ENCODE measurements at regions not wholly inside any gene's neighbourhood (a gene's known extent, or its start where the extent isn't known, plus 50 kb on each side); places are given as distances from the start of the nearest gene placed in this dataset.

DNA sequence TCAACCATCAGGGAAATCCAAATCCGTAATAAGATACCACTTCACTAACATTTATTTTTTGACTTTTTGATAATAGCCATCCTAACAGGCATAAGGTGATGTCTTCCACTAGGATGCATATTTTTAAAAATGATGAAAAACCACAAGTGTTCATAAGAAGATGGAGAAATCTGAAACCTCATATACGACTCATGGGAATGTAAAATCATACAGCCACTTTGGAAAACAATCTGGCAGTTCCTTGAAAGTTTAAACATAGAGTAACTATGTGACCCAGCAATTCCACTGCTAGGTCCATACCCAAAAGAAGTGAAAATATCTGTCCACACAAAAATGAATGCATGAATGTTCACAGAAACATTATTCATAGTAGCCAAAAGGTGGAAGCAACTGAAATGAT lies 431.0 kb downstream of the ENC1 start:
- DNase-seq = no peak

DNA sequence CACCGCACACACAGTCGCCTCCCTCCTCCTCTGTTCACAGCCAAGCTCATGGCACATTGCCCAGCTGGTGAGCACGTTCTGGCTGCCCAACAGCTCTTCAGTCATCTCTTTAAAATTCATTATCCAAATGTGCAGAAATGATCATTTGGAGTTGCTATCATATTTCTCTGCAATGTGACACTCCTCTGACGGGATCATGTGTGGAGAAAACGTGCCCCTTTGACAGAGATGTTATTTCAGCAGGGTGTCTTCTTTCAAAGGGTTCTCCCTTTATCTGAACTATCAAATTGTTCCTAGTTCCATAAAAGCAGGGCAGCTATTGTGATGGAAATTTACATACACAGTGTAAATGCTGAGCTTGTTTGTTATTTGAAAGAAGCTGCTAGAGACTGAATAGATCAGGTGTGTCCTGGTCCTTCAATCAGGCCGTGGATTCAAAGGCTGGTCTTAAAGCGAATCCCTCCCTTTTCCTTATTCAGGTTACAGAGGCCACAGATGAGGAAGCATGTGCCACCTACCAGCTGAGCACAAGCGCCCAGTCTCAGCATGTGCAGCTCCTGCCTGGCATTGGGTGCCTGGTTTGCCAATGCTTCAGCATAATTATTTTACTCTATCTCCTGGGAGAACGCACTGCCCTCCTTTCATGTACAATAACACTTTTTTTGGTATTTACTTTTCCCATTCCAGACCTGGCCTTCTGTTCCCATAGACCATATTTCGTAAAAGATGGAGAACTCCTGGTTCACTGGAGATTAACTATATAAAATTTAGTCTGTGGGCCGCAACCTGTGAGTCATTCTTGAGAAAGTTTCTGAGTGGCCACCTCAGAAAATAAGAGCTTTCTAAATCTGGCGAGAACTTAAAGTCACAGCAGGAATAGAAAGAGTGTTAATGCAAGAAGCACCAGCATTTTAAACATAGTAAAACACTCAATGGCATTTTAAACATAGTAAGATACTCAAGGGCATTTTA lies 433.7 kb downstream of the ENC1 start:
- peak; percentile 77 to 84 for DNase-seq

DNA sequence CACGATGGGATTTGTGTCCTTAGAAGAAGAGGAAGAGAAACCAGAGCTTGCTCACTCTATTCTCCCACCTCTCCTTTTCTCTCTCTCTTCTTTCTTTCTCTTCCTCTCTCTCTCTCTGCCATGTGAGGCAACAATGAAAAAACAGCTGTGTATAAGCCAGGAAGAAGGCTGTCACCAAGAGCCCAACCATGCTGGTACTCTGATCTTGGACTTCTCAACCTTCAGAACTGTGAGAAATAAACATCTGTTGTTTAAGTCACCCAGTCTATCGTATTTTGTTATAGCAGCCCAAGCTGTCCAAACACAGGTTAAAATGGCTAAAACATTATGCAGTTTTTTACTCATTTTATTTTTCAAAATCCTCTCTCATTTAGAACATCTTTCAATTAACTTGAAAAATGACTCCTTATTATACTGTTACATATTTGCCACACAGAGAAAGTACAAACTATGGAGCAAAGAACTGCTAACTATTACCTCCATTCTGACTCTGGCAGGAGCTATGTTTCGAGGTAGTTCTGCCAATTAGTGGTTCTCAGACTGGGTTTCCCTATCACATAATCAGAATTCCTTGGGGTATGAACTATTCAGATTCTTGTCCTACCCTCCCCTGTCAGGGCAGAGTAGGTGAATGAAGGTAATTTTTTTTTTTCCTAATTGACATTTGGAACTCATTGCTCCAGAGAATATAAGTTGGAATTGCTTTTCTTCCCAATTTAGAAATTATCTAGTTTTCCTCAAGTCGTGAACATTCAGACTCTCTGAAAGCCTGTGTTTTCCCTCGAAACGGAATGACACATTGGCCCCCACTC lies 434.6 kb downstream of the ENC1 start:
- no peak for DNase-seq

DNA sequence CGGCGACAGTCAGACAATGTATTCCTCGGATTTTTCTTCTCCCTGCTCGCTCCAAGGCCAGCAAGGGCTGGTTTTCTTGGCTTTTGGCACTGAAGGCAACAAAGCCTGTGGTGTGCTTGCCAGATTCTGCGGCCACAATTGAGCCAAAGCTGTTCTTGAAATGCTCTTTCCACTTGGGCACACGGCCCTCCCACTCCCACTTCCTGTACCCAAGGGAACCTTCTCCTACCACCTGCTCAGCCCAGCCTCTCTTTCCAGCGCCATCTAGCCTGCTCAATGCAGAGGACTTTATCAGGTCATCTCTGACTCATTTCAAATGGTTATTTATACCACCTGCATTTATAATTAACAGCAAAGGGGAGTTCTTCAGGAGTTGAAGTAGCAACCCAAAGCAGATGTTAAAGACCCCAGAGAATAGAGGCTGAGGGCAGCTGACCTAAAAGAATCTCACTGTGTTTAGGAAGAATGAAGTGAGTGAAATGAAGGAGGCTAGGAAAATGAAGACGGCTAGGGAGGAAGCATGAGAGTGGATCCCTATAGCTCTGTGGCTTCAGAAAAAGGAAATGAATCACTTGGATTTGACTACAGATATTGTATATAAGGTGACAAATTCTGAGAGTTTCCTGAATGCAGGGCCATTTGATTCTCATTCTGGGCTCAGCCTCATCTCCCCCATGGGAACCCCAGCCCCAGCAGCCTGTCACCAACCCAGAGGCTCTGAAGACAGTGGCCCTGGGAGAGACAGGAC lies 439.0 kb downstream of the ENC1 start:
- peak; percentile 74 to 89 for DNase-seq

DNA sequence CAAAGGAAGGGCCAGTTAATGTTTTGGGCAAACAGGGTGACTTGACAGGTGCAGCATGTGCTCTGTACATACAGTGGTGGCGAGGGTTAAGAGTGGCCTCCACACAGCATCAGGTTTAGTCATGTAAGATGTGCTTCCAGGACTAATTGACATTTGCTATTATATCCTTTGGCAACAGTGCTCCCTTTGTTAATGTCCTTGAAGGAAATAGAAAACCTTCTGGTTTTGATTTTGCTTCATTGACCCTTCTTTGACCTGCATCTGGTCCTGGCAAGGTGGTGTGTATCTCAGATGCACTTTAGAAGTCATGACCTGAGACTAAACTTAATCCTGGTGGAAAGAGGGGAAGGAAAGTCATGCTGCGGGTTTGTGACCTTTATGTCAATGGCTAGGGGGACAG lies 440.0 kb downstream of the ENC1 start:
- peak; percentile 44 to 48 for DNase-seq

DNA sequence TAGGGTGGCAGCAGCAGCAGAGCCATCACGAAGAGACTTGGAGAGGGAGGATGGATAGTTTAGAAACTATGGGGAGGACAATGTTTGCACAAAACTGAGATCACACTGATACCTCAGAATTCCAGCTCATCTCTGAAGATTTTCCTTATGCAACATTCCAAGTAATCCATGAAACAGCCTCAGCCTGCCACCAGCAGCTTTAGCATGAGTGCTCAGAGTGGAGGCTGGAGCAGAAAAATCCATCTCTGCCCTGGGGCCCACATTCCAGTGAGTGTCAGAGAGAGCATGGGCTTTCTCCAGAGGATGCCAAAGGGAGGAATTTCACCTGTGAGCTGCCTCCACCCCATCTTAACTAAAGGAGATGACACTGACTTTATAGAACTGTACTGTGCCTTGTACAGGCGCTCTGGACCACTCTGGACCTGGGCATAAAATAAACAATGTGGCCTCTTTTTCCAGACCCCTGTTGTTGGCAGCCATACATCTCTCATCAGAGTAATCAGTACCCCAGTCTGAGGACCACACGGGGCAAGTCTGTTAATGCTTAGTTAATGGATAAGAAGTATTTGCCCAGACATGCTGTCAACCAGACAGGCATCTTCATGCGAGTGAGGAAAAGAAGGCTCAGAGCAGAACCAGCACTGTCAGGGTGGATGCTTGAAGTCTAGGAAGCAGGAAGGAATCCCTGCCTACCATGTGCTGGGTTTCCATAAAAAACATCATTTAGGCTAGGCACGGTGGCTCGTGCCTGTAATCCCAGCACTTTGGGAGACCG lies 440.9 kb downstream of the ENC1 start:
- no peak for DNase-seq

DNA sequence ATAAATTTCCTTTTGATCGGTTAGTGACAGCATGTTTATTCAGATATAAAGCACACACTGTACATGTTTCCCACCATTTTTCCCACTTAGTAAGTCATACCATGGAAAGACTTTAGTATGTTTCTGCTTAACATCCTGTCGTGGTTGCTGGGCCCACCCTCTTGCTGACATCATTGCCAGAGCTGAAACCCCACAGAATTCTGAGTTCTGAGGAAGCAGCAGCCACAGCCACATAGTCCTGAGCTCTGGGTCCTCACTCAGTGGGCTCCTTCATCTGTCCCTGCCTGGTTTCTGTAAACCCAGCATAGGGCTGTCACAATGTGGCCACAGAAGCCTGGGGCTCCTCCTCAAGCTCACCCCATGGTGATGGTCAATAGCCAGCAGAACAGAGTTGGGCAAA lies 441.5 kb downstream of the ENC1 start:
- no peak for DNase-seq

DNA sequence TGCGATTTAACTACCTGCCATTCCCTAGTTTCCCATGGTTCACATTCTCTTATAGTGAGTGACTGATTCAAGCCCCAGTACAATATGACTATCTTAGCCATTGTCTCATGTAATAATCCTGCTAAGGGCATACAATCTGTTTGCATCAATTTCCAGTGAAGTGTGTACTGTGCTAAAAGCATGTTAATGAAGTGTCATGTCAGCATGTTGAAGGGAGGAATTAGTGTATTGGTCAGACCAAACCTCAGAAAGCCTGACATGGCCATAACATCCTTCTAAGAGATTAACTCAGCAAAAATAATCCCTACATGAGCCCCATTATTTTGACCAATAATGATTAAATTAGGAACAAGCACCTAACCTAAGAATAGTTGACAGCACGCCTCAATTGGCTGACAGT lies 442.4 kb downstream of the ENC1 start:
- DNase-seq = no peak

DNA sequence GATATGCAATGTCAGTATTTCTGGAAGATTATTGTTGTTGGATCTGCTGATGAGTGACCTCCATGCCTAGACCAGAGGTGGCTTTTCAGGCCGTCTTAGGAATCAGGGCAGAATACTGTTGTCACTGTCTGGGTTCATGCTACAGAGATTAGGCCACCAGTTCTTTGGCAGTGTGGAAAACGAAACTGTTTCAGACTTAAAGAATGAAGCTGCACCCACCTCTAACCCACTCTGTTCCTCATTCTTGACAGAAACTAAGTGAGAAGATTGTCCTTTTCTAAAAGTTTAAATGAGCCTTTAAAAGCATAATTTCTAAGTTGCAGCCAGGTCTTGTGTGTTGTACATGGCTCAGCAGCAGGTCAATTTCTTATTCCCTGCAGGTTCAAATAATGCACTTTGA lies 444.3 kb downstream of the ENC1 start:
- DNase-seq = no peak

DNA sequence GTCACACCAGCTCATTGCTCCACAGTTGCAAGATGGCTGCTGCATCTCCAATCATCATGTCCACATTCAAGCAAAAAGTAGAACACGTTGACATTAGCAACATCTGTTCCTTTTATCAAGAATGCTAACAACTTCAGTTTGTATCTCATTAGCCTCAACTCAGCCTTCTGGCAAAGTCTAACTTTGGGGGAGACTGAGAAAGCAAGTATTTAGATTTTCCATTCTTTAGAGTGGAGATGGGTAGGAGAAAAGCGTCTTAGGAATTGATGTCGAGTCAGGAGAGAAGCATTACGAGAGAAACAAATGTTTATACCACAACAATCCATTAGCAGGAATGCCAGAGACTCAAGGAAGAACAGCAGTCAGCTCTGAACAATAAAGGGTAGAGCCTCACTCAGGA lies 446.3 kb downstream of the ENC1 start:
- DNase-seq = no peak

DNA sequence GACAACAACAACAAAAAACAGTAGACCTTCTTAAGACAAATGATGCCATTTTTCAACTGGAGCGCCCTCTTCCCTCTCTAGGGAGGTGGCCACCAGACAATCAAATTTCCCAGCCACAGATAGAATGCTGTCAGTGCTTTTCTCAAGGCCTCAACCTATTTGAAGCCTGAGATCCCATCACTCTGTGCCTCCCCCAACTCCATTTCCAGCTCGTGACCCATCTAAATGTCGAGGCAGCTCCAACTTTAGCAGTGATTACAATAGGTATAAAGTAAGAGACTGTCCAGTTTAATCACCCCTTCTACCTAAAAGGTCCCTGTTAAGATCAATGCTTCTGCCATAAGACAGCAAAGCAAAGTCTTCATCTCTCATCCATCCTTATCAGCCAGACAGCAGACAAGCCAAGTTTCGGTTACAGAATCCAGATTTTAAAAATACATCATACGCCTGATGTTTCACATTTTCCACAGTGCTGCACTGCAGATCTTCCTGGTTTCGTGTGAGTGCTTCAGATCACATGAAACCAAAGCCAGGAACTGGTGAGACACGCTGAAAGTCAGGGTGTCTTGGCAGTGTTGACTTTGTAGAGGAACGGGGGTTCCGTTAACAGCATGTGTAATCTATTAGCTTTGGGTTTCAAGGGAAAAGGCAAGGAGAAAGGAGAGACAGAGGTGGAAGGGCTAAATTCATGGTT lies 447.8 kb downstream of the ENC1 start:
- DNase-seq = no peak

DNA sequence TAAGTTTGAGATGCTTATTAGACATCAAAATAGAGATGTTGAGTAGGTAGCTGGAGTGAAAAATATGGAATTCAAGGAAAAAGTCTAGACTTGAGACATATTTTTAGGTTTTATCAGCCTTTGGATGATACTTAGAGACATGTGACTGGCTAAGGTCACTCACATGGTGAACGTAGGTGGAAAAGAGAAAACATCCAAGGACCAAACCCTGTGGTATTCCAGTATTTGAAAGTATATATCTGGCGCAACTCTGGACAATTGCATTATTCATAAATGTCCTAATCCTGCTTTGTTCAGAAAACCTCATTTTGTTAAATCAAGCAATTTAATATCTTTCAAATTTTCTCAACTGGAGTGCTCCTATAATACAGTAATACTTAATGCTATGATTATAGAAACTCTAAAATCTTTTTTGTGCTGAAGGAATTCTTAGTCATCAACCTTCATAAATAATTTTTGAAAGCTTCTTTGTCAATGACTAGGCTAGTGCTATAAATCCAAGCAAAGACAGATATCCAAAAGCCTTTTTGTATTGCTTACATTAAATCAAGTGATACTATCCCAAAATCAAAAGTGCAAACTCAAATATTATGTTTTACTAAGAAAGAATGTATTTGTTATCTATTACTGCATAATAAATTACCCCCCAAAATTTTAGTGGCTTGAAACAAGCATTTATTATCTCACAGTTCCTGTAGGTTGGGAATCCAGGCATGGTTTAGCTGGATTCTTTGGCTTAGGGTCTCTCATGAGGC lies 452.0 kb downstream of the ENC1 start:
- DNase-seq = no peak

DNA sequence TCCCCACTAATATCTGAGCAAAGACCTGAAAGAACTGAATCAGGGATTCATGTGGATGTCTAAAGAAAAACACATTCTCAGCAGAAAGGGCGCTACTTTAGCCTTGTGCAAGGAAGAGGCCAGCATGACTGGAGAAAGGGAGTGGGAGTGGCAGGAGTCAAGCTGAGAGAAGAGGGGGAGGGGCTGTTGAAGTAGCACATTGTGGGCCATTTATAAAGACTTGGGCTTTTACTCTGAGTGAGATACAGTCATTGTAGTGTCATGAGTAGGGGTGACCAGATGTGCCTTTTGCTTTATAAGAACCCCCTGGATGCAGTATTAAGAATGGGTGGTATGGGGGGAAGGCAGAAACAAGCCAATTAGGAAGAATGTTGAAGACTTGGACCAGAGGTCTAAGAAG lies 452.8 kb downstream of the ENC1 start:
- no peak for DNase-seq

DNA sequence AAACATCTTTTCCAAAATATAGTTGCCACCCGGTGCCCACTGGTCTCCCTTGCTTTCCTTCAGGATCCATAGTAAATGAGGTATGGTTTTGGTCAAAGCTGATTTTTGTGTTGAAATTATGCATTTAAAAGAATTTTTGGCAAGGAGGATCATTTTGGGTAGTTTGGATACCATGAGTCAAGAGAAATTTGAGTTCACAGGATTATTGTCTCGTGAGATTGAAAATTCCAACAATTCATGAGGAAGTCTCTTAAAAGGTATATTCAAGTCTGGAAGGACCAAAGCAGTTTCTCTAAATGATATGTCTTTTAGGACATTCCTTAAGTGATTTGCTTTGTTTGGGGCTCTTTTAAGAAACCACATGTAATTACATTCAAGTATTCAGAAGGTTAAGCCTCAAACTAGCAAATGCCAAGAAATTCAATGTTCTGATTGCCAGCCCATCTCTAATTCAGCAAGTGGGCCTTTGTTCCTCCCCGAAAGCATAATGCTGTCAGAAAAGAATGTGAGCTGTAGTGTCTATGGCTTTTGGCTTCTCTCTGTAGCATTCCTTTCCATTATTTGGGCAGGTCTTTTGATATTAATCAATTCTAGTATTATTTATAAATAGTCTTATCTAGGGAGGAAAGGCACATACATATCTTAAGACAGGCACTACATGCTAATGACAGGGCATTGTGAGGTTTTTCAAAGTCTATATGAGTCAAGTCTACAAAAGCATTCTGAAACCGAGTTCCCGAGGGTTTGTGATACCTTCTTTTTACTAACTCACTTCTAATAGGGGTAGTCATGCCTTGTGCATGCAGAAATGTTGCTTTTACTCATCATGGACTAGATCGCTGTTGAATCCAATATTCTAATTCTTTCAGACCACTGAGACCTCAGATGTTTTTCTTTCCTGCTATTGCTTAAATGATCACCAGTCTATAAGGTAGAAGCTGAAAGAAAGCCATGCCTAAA lies 453.9 kb downstream of the ENC1 start:
- no peak for DNase-seq

DNA sequence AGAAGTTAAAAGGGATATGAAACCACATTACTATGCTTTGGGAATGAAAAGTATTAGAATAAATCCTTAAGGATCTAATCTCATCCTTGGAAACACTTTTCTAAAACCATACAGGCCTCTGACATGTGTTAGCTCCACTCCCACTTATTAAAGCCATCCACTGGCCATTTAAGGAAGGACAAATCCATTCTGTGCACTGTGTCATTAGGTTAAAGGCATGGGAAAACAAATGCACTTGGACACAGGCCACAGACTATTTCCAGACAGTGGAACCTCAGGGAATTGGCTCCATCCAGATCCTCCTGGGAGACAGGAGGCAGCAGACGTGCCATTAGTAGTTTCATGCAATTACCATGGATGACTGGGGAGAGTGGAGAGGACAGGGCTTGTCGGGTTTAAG lies 454.9 kb downstream of the ENC1 start:
- no peak for DNase-seq

DNA sequence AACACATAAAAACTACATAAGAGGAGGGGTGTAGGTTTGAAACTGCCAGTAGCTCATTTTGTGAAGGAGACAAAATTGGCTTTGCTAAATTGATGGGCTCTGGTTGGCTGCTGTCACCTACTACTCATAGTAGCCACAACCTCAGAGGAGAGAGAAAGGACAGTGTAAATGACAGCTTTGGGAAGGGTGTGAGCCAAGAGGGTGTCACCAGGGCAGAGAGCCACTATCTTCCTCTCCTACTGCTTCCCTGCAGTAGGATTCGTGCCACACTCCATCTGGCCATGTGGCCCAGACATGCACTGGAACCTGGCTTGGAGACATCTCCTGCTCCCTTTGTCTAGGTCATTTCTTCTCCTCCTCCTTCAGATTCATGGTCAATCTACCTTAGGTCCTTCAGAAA lies 455.9 kb downstream of the ENC1 start:
- DNase-seq = no peak

DNA sequence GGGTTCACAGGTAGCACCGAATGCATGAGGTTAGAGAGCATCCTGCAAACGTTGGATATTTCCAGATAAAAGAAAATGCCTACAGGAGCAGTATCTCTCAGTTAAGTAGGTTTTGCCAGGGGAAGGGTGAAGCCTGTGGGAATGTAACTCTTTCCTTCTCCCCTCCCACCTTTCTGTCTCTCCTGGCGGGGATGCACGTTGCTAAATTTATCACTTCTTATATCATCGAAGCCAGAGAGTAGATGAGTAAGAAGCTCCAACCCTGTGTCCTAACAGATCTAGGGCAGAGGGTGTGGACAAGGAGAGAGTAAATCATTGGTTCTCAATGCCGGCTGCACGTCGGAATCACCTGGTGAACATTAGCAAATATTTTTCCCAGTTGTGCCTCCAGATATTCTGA lies 457.5 kb downstream of the ENC1 start:
- DNase-seq = no peak

DNA sequence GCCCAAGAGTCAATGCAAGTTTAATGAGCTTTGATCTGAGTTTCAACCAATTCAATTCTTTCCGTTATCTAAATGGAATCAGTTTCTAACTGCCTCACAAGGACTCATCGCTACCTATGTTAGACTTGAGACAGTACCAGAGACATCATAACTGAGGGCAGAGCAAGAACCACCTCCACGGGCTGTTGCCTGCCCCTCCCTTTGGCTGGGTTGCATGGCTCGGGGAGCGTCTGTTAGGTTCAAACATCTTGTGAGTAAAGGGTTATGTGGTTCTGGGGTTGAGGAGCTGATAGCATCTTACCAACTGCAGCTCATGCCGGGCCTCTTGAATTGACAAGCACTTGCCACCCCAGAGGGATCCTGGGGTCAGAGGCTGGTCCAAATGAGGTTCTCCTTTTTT lies 457.9 kb downstream of the ENC1 start:
- no peak for DNase-seq

DNA sequence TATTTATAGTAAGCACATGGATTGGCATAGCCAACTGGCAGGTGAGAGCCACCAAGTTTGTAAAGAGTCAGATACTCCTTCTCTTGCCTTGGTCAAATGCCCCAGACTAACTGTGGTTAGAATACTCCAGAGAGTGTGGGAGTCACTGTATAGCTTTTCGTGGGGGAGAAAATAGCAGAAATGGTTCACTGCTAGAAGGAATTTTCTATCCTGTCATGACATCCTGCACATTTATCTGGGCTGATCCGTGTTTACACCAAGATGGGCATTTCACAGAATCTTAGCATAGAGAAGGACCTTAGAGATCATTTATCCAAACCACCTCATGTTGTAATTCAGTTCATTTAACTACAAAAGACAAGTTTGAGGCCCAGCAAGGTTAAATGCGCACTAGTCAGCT lies 460.8 kb downstream of the ENC1 start:
- no peak for DNase-seq

DNA sequence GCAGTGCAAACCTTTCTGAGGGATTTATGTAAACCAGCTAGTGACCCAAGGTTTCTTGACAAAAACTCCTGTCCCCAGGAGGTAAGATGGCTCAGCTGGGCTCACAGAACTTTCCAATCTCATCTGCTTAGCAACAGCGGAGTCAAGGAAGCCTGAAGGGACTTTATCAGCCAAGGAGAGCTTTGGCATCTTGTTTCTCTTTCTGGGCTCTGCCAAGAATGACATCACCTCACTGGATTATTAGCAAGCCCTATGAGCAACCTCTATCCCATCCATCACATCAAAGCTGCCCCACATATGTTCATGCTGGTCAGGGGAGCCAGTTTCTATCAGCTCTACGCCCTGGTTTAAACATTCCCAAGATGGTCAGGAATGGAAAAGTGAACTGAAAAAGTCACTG lies 461.3 kb downstream of the ENC1 start:
- DNase-seq = no peak
